ENCODE measurements at regions not wholly inside any gene's neighbourhood (a gene's known extent, or its start where the extent isn't known, plus 50 kb on each side); places are given as distances from the start of the nearest gene placed in this dataset.

- no peak overlapping the region for H3K4me3 ChIP-seq (ENCODE audit: low read depth, low read length, poor library complexity, severe bottlenecking)
- H3K27ac ChIP-seq (ENCODE audit: low read depth, low read length, poor library complexity, severe bottlenecking) = no peak overlapping the region
- H3K79me2 ChIP-seq (ENCODE audit: insufficient read depth, low read length) = no peaks in the 10 kb centered on the region
- H3K36me3 ChIP-seq (ENCODE audit: insufficient read depth, low read length) = no peaks in the 10 kb centered on the region
- TF ChIP-seq CTCF (IDR thresholded peaks at IDR 0.05; ENCODE audit: low read length) (no peak), EZH2 (IDR thresholded peaks at IDR 0.05; ENCODE audit: borderline replicate concordance, low read length) (no peak)
- no peaks in the 10 kb centered on the region for H3F3A ChIP-seq (ENCODE audit: insufficient read depth, low read length)
- no peaks in the 10 kb centered on the region for H4K20me1 ChIP-seq (ENCODE audit: insufficient read depth, low read length)
- H3K4me2 ChIP-seq (ENCODE audit: low read length) = no peak overlapping the region
- H3K9me2 ChIP-seq (ENCODE audit: low read depth, low read length) = no peaks in the 10 kb centered on the region
- no peak overlapping the region for H2AFZ ChIP-seq (ENCODE audit: low read length)
- no peaks in the 10 kb centered on the region for H3K4me1 ChIP-seq (ENCODE audit: insufficient read depth, low read length, severe bottlenecking)
- H3K9me3 ChIP-seq (ENCODE audit: low read length) = no peaks in the 10 kb centered on the region
- H3K27me3 ChIP-seq (ENCODE audit: insufficient read depth, low read length) = no peaks in the 10 kb centered on the region
- no peak overlapping the region for H3K9ac ChIP-seq (ENCODE audit: low read length)
These were observed 213.0 kb downstream of the NECTIN3 start for GRCh38 chr3:111284503-111285183.

DNA sequence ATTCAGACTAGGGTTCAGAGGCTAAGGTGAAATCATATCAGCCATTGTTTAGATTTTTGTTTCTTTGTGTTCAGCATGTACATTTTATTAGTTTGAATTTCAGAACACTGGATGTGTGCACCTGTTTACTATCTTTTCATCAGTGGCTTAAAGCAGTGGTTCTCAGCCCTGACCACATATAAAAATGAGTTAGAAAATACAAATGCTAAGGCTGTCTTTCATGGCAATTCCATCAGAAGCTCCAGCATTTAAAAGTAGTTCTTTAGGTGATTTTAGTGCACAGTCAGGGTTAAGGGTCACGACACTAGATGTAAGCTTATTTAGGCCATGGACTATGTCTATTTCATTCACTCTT lies 213.5 kb downstream of the NECTIN3 start:
- Histone ChIP-seq H4K20me1 (ENCODE audit: insufficient read depth, low read length) (no peaks in the 10 kb centered on the region), H3K4me3 (ENCODE audit: low read depth, low read length, poor library complexity, severe bottlenecking) (no peak overlapping the region), H3K4me1 (ENCODE audit: insufficient read depth, low read length, severe bottlenecking) (no peaks in the 10 kb centered on the region), H3K27ac (ENCODE audit: low read depth, low read length, poor library complexity, severe bottlenecking) (no peak overlapping the region), H3K79me2 (ENCODE audit: insufficient read depth, low read length) (no peaks in the 10 kb centered on the region), H3K9ac (ENCODE audit: low read length) (no peak overlapping the region), H3K36me3 (ENCODE audit: insufficient read depth, low read length) (no peaks in the 10 kb centered on the region), H3K27me3 (ENCODE audit: insufficient read depth, low read length) (no peaks in the 10 kb centered on the region), H3F3A (ENCODE audit: insufficient read depth, low read length) (no peaks in the 10 kb centered on the region), H3K9me3 (ENCODE audit: low read length) (no peaks in the 10 kb centered on the region), H3K9me2 (ENCODE audit: low read depth, low read length) (no peaks in the 10 kb centered on the region), H3K4me2 (ENCODE audit: low read length) (no peak overlapping the region), H2AFZ (ENCODE audit: low read length) (no peak overlapping the region)
- no peak for TF ChIP-seq CTCF (IDR thresholded peaks at IDR 0.05; ENCODE audit: low read length)
- TF ChIP-seq EZH2 (IDR thresholded peaks at IDR 0.05; ENCODE audit: borderline replicate concordance, low read length) = no peak

GRCh38 chr3:111285694-111286093 lies 214.1 kb downstream of the NECTIN3 start:
- no peaks in the 10 kb centered on the region for H4K20me1 ChIP-seq (ENCODE audit: insufficient read depth, low read length)
- H3K4me1 ChIP-seq (ENCODE audit: insufficient read depth, low read length, severe bottlenecking) = no peaks in the 10 kb centered on the region
- H3K9me3 ChIP-seq (ENCODE audit: low read length) = no peaks in the 10 kb centered on the region
- H3K9me2 ChIP-seq (ENCODE audit: low read depth, low read length) = no peaks in the 10 kb centered on the region
- no peaks in the 10 kb centered on the region for H3K79me2 ChIP-seq (ENCODE audit: insufficient read depth, low read length)
- no peaks in the 10 kb centered on the region for H3K27me3 ChIP-seq (ENCODE audit: insufficient read depth, low read length)
- no peaks in the 10 kb centered on the region for H3F3A ChIP-seq (ENCODE audit: insufficient read depth, low read length)
- no peak overlapping the region for H3K4me2 ChIP-seq (ENCODE audit: low read length)
- H3K36me3 ChIP-seq (ENCODE audit: insufficient read depth, low read length) = no peaks in the 10 kb centered on the region
- no peak overlapping the region for H3K27ac ChIP-seq (ENCODE audit: low read depth, low read length, poor library complexity, severe bottlenecking)
- no peak for TF ChIP-seq EZH2 (IDR thresholded peaks at IDR 0.05; ENCODE audit: borderline replicate concordance, low read length)
- TF ChIP-seq CTCF (IDR thresholded peaks at IDR 0.05; ENCODE audit: low read length) = no peak
- H3K9ac ChIP-seq (ENCODE audit: low read length) = no peak overlapping the region
- no peak overlapping the region for H2AFZ ChIP-seq (ENCODE audit: low read length)
- H3K4me3 ChIP-seq (ENCODE audit: low read depth, low read length, poor library complexity, severe bottlenecking) = no peak overlapping the region
